ENCODE measurements at regions not wholly inside any gene's neighbourhood (a gene's known extent, or its start where the extent isn't known, plus 50 kb on each side); places are given as distances from the start of the nearest gene placed in this dataset.
A peak's percentile ranks its signal among the peaks of the same experiment; 100 is the strongest.

GRCh38 chr2:18345848-18346247 is 214.6 kb downstream of the RDH14 start:
- no peak overlapping the region for H2AK9ac ChIP-seq (replicated peaks; ENCODE audit: low read depth, low read length, poor library complexity)
- no peak overlapping the region; the same call in 1 of the 2 replicates for H2BK20ac ChIP-seq (ENCODE audit: low read depth, low read length)
- H3K4ac ChIP-seq (ENCODE audit: low read depth, low read length) = no peak overlapping the region
- no TSS peak for BruUV-seq (replicated peaks)
- peak overlapping the region; percentile 9; the same call in 1 of the 2 replicates for H3K18ac ChIP-seq (ENCODE audit: low read depth, low read length)
- H3K9me1 ChIP-seq (ENCODE audit: insufficient read depth, low read length) = no peaks in the 10 kb centered on the region
- POLR2A ChIA-PET (ENCODE audit: unreplicated experiment) = no interaction called here
- H3K14ac ChIP-seq (replicated peaks; ENCODE audit: low read depth, low read length) = 0 out of 2 replicates have a peak overlapping the region, but pooled peaks have one; percentile 11
- no peaks in the 10 kb centered on the region for H3K4me1 ChIP-seq (ENCODE audit: control insufficient read depth, insufficient read depth, low read length)
- no peak overlapping the region; the same call in 2 of the 3 replicates for H2BK15ac ChIP-seq (ENCODE audit: low read depth, low read length)
- H3K79me1 ChIP-seq (ENCODE audit: low read depth in 1 of 2, low read length in 2 of 2) = no peaks in the 10 kb centered on the region
- no peak overlapping the region for H2AK5ac ChIP-seq (ENCODE audit: low read depth, low read length)
- peak; percentile 72 for DNase-seq
- no peak overlapping the region for H3K27ac ChIP-seq (ENCODE audit: insufficient read depth, low read length)
- CTCF ChIA-PET = no interaction called here
- H2AFZ ChIP-seq (replicated peaks; ENCODE audit: low read length, poor library complexity) = no peak overlapping the region
- intact Hi-C loops (cut with micrococcal nuclease) (no loop called here), dilution Hi-C loops (cut with HindIII; ENCODE audit: low sequenced_read_pairs, unreplicated experiment) (no loop called here), in situ Hi-C loops (cut with MboI; ENCODE audit: low sequenced_read_pairs) (no loop called here)
- no peak overlapping the region; the same call in 1 of the 2 replicates for H4K91ac ChIP-seq (ENCODE audit: insufficient read depth, low read depth, low read length)
- no peak overlapping the region for H3K4me3 ChIP-seq (ENCODE audit: insufficient read depth, low read depth, low read length)
- no peaks in the 10 kb centered on the region for H3K27me3 ChIP-seq (ENCODE audit: control insufficient read depth, insufficient read depth, low read length)
- peak overlapping the region; percentile 48 for H2BK5ac ChIP-seq (ENCODE audit: low read depth, low read length, poor library complexity, severe bottlenecking)
- no peaks in the 10 kb centered on the region for H4K20me1 ChIP-seq (ENCODE audit: insufficient read depth, low read length)
- no peak overlapping the region for H3K4me2 ChIP-seq (ENCODE audit: low read depth, low read length)
- ATAC-seq (ENCODE audit: low read depth) = peak; percentile 75
- H3K56ac ChIP-seq (ENCODE audit: extremely low read depth, insufficient read depth, low read length) = no peak overlapping the region
- no peaks in the 10 kb centered on the region for H3K9me3 ChIP-seq (ENCODE audit: control insufficient read depth, insufficient read depth, low read length)
- 79% methylated on average over 2 of the region's 5 CpGs; no CpG with 5 or more reads in 1 of the 2 experiments for WGBS, 2 experiments (ENCODE audit: extremely low coverage in 2 of 2, insufficient read length in 1 of 2)
- H4K5ac ChIP-seq (ENCODE audit: low read depth, low read length) = no peak overlapping the region
- no peak overlapping the region for H3K23ac ChIP-seq (ENCODE audit: low read depth, low read length)
- TF ChIP-seq RCOR1 (IDR thresholded peaks at IDR 0.05; ENCODE audit: insufficient replicate concordance, low read length) (no peak), MAFK (IDR thresholded peaks at IDR 0.05; ENCODE audit: low read depth, low read length) (no peak), FOS (IDR thresholded peaks at IDR 0.05; ENCODE audit: low read depth, low read length) (no peak), CHD1 (IDR thresholded peaks at IDR 0.05; ENCODE audit: low read depth, low read length) (no peak), NFE2L2 (IDR thresholded peaks at IDR 0.05; ENCODE audit: low read depth, low read length) (no peak), MAZ (IDR thresholded peaks at IDR 0.05; ENCODE audit: borderline replicate concordance, low read depth, low read length) (no peak), CTCF (conservative IDR thresholded peaks at IDR 0.05; ENCODE audit: low read depth, low read length) (no peak), USF2 (IDR thresholded peaks at IDR 0.05; ENCODE audit: low read depth, low read length) (no peak), POLR2A (IDR thresholded peaks at IDR 0.05; ENCODE audit: low read depth, low read length) (no peak), SMC3 (IDR thresholded peaks at IDR 0.05; ENCODE audit: low read depth, low read length) (no peak), BHLHE40 (IDR thresholded peaks at IDR 0.05; ENCODE audit: low read depth, low read length) (no peak)
- no peak overlapping the region for H3K9ac ChIP-seq (ENCODE audit: low read depth, low read length)
- no peak overlapping the region for H2BK120ac ChIP-seq (ENCODE audit: low read depth, low read length)
- no peaks in the 10 kb centered on the region for H3K36me3 ChIP-seq (ENCODE audit: control insufficient read depth, insufficient read depth, low read length)
- no peak overlapping the region for H4K8ac ChIP-seq (ENCODE audit: low read depth in 2 of 2, low read length in 2 of 2)

All from IMR-90 (cell line).